HepG2 (cell line): ENCODE measurements at regions not wholly inside any gene's neighbourhood (a gene's known extent, or its start where the extent isn't known, plus 50 kb on each side); places are given as distances from the start of the nearest gene placed in this dataset.

Experiments used
- ASH2L ChIP-seq: fragments of 300-600, 200-600 bp; sonication (generic); IDR thresholded peaks from 2 replicates; pipeline ENCODE4 v1.7.0; 2017; ENCODE audit warnings: low read depth, mild to moderate bottlenecking, moderate library complexity, mixed read lengths, low read length; ENCODE audit not compliant: insufficient read length
- BCL6 ChIP-seq: IDR thresholded peaks from 2 replicates; pipeline ENCODE4 v1.6.1; 2016; ENCODE audit warnings: missing genetic modification reagents, missing compliant biosample characterization
- CEBPG ChIP-seq: IDR thresholded peaks from 2 replicates; pipeline ENCODE4 v1.6.1; 2016
- DBP ChIP-seq: sonication (generic); formaldehyde crosslinking; IDR thresholded peaks from 2 replicates; pipeline ENCODE4 v1.4.0; 2020; ENCODE audit warnings: missing genetic modification reagents; ENCODE audit errors: not compliant biosample characterization
- HDAC2 ChIP-seq: sonication (generic); formaldehyde crosslinking; IDR thresholded peaks from 2 replicates; pipeline ENCODE4 v1.4.0; 2020; ENCODE audit warnings: missing genetic modification reagents
- MIER3 ChIP-seq: IDR thresholded peaks from 2 replicates; pipeline ENCODE4 v1.6.1; 2016; ENCODE audit warnings: missing compliant biosample characterization, borderline replicate concordance
- MXD4 ChIP-seq: IDR thresholded peaks from 2 replicates; pipeline ENCODE4 v1.6.1; 2016; ENCODE audit warnings: mild to moderate bottlenecking, missing biosample characterization, missing genetic modification reagents
- NR2F2 ChIP-seq: IDR thresholded peaks from 2 replicates; pipeline ENCODE4 v1.6.1; 2012; ENCODE audit warnings: low read depth, inconsistent platforms, borderline replicate concordance
- PPARG ChIP-seq: conservative IDR thresholded peaks from 2 replicates; pipeline ENCODE4 v1.6.1; 2016; ENCODE audit warnings: missing biosample characterization, missing genetic modification reagents
- SSRP1 ChIP-seq: IDR thresholded peaks from 2 replicates; pipeline ENCODE4 v1.6.1; 2016; ENCODE audit warnings: control low read depth
- THRA ChIP-seq: sonication (generic); formaldehyde crosslinking; IDR thresholded peaks from 2 replicates; pipeline ENCODE4 v1.4.0; 2020; ENCODE audit warnings: missing genetic modification reagents, borderline replicate concordance
- TRIM24 ChIP-seq: sonication (generic); formaldehyde crosslinking; IDR thresholded peaks from 2 replicates; pipeline ENCODE4 v1.8.0; 2022; ENCODE audit warnings: mild to moderate bottlenecking, missing genetic modification reagents
- YEATS4 ChIP-seq: sonication (generic); formaldehyde crosslinking; IDR thresholded peaks from 2 replicates; pipeline ENCODE4 v1.4.0; 2020; ENCODE audit warnings: missing genetic modification reagents, borderline replicate concordance
- ZMYM3 ChIP-seq: sonication (generic); formaldehyde crosslinking; IDR thresholded peaks from 2 replicates; pipeline ENCODE4 v1.5.1; 2020; ENCODE audit warnings: mild to moderate bottlenecking, missing genetic modification reagents
- ZNF17 ChIP-seq: sonication (generic); formaldehyde crosslinking; IDR thresholded peaks from 2 replicates; pipeline ENCODE4 v1.5.0; 2020; ENCODE audit warnings: mild to moderate bottlenecking, missing genetic modification reagents
- ZNF264 ChIP-seq: sonication (generic); formaldehyde crosslinking; IDR thresholded peaks from 2 replicates; pipeline ENCODE4 v1.4.0; 2020; ENCODE audit warnings: missing genetic modification reagents
- ZNF503 ChIP-seq: sonication (generic); formaldehyde crosslinking; IDR thresholded peaks from 2 replicates; pipeline ENCODE4 v1.4.0; 2020; ENCODE audit warnings: missing genetic modification reagents
- ZNF615 ChIP-seq: sonication (generic); formaldehyde crosslinking; IDR thresholded peaks from 2 replicates; pipeline ENCODE4 v1.5.0; 2020; ENCODE audit warnings: mild to moderate bottlenecking, missing genetic modification reagents, borderline replicate concordance
- ZNF766 ChIP-seq: sonication (generic); formaldehyde crosslinking; IDR thresholded peaks from 2 replicates; pipeline ENCODE4 v1.5.0; 2020; ENCODE audit warnings: missing genetic modification reagents, borderline replicate concordance
- ZNF878 ChIP-seq: sonication (generic); formaldehyde crosslinking; IDR thresholded peaks from 2 replicates; pipeline ENCODE4 v1.8.1; 2023; ENCODE audit warnings: mild to moderate bottlenecking, missing genetic modification reagents, moderate library complexity
- TF ChIP-seq, protein P1 (sequence below): sonication (generic); formaldehyde crosslinking; IDR thresholded peaks from 2 replicates; pipeline ENCODE4 v1.8.1; 2023; ENCODE audit warnings: mild to moderate bottlenecking, moderate library complexity, missing genetic modification reagents
- TF ChIP-seq, protein P2 (sequence below): sonication (generic); formaldehyde crosslinking; IDR thresholded peaks from 2 replicates; pipeline ENCODE4 v1.5.0; 2020; ENCODE audit warnings: missing genetic modification reagents
- TF ChIP-seq, protein P3 (sequence below): sonication (generic); formaldehyde crosslinking; IDR thresholded peaks from 2 replicates; pipeline ENCODE4 v1.8.0; 2023; ENCODE audit warnings: mild to moderate bottlenecking, missing genetic modification reagents

DNA sequence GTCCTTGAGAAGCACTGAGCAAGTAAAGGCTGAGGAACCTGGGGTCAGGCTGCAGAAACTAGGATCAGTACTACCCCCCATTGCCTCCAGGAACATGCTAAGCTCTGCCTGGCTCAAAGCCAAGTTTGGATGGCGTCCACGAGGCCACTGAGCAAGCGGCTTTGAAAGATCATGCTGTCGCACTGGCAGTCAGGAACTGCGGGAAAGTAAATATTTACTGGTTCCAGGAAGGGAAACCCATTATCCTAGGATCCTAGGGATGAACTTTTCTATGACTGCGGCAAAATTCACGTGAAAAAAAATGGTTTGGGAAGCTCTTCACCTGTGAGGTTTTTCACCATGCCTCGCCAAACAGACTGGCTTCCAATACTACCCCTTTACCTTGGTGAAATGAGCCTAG, 75.3 kb upstream of the PJA2 start (continued):
- TF ChIP-seq, protein P1, sequence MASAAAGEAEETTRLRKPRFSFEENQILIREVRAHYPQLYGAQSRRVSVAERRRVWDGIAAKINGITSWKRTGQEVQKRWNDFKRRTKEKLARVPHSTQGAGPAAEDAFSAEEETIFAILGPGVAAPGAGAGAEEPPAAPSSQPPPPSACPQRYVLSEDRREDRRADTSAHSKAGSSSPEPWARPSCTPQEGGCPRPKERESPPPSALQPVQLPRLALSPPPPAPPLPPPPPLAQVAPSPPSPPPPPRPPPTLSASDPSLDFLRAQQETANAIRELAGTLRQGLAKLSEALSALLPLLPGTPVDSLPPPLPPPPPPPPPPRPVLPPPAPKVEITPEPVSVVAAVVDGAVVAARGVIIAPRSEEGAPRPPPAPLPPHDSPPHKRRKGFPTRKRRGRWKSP = 0 out of 2 replicates have a peak, but pooled peaks have one; percentile 21
- TF ChIP-seq DBP (no peak), SSRP1 (0 out of 2 replicates have a peak, but pooled peaks have one; percentile 41), CEBPG (CRISPR knock-in tag) (peak; percentile 27; the same call in 1 of the 2 replicates), BCL6 (CRISPR knock-in tag) (peak; percentile 92), THRA (CRISPR knock-in tag) (peak; percentile 42; the same call in 1 of the 2 replicates), ZNF17 (CRISPR knock-in tag) (no peak), MIER3 (peak; percentile 75; the same call in 1 of the 2 replicates), ZMYM3 (CRISPR knock-in tag) (peak; percentile 43; the same call in 1 of the 2 replicates), YEATS4 (CRISPR knock-in tag) (0 out of 2 replicates have a peak, but pooled peaks have one; percentile 48), ZNF503 (CRISPR knock-in tag) (peak; percentile 66; the same call in 1 of the 2 replicates), NR2F2 (no peak), MXD4 (CRISPR knock-in tag) (peak; percentile 50; the same call in 1 of the 2 replicates), ASH2L (peak; percentile 63), HDAC2 (CRISPR knock-in tag) (peak; percentile 82), TRIM24 (CRISPR knock-in tag) (no peak), ZNF878 (peak; percentile 81), ZNF264 (CRISPR knock-in tag) (peak; percentile 63; the same call in 1 of the 2 replicates), PPARG (CRISPR knock-in tag) (peak; percentile 50; the same call in 1 of the 2 replicates), ZNF766 (CRISPR knock-in tag) (peak; percentile 76; the same call in 1 of the 2 replicates), ZNF615 (CRISPR knock-in tag) (no peak)
- TF ChIP-seq, protein P2, sequence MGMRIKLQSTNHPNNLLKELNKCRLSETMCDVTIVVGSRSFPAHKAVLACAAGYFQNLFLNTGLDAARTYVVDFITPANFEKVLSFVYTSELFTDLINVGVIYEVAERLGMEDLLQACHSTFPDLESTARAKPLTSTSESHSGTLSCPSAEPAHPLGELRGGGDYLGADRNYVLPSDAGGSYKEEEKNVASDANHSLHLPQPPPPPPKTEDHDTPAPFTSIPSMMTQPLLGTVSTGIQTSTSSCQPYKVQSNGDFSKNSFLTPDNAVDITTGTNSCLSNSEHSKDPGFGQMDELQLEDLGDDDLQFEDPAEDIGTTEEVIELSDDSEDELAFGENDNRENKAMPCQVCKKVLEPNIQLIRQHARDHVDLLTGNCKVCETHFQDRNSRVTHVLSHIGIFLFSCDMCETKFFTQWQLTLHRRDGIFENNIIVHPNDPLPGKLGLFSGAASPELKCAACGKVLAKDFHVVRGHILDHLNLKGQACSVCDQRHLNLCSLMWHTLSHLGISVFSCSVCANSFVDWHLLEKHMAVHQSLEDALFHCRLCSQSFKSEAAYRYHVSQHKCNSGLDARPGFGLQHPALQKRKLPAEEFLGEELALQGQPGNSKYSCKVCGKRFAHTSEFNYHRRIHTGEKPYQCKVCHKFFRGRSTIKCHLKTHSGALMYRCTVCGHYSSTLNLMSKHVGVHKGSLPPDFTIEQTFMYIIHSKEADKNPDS (CRISPR knock-in tag) = no peak
- TF ChIP-seq, protein P3, sequence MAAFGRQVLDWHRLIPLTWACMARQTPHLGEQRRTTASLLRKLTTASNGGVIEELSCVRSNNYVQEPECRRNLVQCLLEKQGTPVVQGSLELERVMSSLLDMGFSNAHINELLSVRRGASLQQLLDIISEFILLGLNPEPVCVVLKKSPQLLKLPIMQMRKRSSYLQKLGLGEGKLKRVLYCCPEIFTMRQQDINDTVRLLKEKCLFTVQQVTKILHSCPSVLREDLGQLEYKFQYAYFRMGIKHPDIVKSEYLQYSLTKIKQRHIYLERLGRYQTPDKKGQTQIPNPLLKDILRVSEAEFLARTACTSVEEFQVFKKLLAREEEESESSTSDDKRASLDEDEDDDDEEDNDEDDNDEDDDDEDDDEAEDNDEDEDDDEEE (CRISPR knock-in tag) = 0 out of 2 replicates have a peak, but pooled peaks have one; percentile 66
